ENCODE measurements at regions not wholly inside any gene's neighbourhood (a gene's known extent, or its start where the extent isn't known, plus 50 kb on each side); places are given as distances from the start of the nearest gene placed in this dataset.
"Not testable (repeated sequence)": the region's sequence is repeated elsewhere in the genome, so short reads cannot be mapped to it uniquely, and the experiment has no call there.

DNA sequence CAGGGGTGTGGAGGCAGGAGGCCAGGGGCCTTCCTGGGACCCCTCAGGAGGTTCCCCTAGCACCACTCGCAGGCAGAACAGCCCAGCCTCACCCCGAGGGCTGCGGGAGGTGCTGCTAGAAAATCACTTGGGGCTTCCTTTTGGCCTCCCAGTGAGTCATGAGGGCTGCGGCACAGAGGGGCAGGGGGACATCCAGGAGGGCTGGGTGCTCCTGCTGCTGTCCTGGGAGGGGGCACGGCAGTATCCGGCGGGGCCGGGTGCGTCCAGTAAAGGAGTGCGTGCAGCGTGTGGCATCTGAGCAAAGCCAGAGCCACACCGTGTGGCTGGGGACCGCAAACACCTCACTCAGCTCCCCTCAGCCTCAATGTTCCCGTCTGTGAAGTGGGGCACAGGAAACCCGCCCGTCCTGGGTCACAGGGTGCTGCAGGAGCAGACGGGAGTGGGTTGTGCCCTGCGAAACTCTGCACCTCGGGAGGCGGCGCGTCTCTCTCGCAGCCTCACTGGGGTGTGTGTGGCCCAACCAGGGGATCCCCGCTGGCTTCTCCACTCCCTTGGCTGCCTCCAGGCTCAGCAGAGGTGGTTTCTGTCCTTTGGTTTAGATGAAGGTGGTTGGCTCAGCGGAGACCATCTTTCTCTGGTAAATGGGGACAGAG is 117.3 kb upstream of the ZNF469 start:
- DNase-seq (peak; percentile 45), ATAC-seq (peak; percentile 30)

DNA sequence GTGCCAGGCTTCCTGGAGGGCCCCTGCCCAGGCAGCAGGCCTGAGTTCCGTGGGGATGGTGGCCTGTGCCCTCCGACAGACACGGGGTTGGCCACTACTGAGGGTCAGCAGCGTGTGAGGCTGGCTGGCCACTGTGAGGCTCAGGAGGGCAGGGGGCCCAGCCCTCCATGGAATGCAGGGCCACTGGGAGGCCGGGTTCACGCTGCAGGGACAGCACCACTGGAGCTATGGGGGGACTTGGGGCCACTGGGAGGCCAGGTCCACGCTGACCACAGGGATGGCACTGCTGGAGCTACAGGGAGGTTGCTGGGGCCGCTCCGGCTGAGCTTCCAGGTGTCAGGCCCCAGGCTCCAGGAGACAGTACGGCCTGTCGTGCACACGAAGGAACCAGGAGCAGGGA is 116.7 kb upstream of the ZNF469 start:
- not testable (repeated sequence) for ATAC-seq, DNase-seq

DNA sequence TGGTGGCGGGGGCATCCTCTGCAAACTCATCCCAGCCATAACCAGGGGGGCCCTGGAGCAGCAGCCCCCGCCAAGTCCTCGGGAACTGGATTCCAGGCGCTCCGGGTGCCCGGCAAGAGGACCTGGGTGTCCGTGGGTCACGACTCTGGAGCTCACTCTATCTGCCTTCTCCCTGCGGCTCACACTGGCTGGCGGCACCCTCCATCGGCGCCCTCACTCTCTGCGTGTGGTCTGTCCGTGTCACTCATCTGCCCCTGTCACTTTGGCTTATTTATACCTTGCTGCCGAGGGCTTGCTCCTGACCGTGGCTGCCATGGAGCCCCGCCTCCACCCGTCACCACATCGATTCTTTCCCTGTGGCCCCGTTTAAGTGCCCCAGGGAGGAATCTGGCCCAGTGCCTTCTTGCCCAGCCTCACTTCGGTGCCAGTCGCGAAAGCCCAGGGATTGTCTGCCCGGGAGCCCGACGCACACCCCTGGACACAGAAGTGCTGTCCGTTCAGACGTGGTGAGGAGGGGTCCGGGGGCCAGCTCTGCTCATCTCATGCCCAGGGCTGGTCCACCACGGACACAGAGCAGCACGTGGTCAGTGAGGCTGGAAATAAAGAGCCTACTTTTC is 115.7 kb upstream of the ZNF469 start:
- not testable (repeated sequence) for ATAC-seq, DNase-seq

DNA sequence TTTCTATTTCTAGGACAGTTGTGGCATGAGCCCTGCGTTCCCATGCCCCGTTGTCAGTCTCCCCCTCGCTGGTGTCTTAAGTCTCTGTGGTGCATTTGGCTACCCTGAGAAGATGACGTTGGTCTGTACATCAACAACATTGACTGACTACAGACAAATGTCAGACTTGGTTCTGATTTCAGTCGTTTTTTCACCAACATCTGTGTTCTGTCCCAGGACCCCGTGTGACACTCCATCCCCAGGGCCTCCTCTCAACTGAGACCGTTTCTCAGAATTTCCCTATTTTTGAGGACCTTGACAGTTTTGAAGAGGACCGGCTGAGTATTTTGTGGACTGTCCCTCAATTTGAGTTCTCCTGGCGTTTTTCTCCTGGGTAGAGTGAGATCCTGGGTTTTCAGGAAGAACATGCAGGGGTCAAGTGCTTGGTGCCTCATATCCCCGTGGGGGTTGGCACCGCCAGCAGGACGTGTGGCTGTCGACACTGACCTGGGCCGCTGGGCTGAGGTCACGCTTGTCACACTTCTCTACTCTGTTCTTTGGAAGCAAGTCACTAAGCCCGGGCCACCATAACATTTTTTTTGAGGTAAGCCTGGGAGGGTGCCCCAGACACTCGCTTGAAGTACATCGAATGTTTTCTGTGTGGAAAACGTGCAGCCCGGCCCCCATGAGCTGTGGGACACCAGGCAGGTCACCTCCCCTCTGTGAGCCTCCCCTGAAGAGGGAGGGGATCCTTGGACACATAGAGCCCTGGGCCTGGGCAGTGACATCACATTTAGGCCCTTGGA is 114.4 kb upstream of the ZNF469 start:
- ATAC-seq, DNase-seq: not testable (repeated sequence)

DNA sequence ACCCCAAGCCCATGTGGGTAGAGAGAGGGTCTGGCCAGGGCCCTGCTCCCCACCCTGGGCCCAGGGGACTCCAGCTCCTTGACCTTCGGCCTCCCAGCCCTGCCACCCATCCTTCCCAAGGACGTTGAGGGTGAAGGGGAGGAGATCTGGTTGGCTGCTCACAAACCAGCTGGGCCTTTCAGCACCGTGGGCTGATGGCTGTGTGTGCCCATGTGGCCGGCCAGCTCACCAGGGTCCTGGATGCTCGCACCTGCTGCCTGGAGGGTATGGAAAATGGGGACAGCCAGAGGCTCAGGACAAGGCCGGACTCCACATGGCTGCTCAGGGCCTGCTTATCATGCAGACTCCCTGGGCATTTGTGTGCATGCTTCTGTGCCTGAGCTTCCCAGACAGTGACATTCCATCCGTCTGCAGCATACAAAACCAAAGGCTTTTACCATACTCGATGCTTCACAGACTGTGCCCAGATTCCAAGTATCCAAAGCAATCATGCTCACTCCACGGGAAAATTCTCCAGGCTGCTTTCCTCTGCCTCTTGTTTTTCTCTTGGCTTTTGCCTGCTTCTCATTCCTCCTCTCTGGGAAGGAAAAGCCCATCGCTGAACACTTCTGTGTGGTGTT is 112.5 kb upstream of the ZNF469 start:
- not testable (repeated sequence) for DNase-seq, ATAC-seq

DNA sequence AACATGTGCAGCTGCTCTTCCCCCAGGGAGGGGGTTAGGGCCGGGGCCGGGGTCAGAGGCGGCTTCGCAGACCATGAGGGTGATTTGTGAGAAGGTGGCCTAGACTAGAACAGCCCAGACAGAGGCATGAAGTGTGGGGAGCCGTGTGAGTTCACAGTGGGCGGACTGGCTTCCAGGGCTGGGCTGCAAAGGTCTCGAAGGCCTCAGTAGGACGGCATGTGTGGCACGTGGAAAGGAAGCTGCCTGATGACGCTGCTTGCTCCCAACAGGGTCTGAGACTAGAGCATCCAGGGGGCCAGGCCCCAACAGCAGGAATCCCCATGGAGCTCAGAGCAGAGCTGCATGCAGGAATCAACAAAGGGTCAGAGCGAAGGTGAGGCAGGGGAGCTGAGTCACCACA is 111.5 kb upstream of the ZNF469 start:
- DNase-seq, ATAC-seq: not testable (repeated sequence)

DNA sequence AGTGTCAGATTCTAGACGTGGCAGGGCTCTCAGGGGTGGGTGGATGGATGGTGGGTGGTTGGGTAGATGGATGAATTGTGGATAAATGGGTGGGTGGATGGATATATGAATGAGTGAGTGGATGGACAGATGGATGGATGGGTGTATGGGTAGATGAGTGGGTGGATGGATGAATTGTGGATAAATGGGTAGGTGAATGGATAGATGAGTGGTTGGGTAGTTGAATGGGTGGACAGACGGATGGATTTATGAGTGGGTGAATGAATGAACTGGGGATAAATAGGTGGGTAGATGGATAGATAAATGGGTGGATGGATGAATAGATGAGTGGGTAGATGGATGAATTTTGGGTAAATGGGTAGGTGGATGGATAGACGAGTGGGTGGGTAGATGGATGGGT is 111.0 kb upstream of the ZNF469 start:
- DNase-seq, ATAC-seq: not testable (repeated sequence)

DNA sequence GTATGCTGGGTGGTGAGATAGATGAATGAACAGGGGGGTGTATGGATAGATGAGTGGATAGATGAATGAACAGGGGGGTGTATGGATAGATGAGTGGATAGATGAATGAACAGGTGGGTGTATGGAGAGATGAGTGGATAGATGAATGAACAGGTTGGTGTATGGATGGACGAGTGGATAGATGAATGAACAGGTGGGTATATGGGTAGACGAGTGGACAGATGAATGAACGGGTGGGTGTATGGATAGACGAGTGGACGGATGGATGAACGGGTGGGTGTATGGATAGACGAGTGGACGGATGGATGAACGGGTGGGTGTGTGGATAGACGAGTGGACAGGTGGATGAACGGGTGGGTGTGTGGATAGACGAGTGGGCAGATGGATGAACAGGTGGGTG is 110.3 kb upstream of the ZNF469 start:
- DNase-seq, ATAC-seq: not testable (repeated sequence)

DNA sequence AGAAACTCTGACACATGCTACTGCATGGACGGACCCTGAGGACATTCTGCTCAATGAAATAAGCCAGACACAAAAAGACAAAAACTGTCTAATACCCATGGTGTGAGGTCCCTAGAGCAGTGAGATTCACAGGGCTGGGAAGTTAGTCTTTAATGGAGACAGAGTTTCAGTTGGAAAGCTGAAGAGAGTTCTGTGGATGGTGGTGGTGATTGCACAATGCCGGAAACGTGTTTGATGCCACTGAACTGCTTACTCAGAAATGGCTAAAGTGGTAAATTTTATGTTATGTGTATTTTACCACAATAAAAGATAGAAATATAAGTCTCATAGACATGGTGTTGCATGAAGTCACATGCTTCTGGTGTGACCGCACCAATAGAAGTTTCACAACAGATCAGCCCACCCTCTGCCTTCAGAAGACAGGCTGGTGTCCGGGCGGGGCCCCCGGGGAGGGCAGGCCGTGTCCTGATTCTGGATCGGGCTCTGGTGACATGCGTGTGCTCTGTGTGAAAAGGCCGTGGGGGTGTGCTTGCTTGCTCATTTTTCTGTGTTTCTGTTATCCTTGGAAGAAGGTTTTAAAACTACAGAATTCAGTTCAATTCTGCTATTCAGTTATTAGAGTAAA is 108.5 kb upstream of the ZNF469 start:
- ATAC-seq, DNase-seq: not testable (repeated sequence)

DNA sequence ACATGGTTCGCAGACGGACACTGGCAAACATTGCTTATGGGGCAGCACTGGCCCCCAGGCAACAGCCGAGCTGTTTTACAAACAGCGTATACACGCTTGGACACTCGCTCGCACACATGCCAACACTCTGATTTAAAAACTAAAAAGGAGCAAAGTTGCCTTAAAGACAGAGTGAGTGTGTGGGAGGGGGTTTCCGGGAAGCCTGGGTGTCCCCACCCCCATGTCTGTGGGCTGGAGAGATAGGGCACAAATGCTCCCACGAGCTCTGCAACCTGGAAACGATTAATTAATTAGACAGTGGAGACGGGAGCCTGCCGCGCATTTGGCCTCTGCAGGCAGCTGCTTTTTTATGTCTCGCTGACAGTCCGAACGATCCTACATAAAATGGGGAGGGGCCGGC is 107.9 kb upstream of the ZNF469 start:
- ATAC-seq (no peak), DNase-seq (no peak)

DNA sequence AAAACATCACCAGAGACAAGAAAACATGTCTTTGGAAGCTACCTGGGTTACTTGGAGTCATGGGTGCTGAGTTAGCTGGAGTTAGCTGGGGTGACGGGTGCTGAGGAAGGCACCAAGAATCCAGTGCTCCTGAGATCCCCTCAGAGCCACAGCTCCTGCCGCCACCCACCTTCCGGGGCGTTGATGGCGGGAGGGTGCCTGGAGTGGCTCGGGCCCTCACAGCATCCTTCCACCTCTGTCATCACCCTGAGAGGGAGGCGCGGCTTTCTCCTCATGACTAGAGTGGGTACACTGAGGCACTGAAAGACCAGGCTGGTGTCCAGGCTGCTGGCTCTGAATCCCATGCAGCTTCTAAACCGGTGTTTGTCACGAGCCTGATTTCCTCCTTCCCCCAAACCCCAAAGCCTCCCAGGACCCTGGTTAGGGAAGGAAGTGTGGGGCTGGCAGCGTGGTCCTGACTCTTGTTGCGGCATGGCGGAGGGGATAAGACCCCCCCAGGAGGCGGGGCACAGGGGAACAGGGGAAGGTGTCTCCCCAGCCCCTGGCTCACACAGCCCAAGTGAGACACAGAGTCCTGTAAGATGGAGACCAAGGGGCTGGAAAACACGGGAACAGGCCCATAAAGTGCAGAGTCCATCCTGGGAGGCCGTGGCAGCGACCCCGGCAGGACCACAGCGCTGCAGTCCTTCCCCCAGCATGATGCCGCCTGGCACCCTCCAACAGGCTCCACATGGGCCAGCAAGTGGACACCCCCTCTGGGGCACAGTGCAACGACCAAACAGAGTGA is 107.2 kb upstream of the ZNF469 start:
- ATAC-seq, DNase-seq: not testable (repeated sequence)

DNA sequence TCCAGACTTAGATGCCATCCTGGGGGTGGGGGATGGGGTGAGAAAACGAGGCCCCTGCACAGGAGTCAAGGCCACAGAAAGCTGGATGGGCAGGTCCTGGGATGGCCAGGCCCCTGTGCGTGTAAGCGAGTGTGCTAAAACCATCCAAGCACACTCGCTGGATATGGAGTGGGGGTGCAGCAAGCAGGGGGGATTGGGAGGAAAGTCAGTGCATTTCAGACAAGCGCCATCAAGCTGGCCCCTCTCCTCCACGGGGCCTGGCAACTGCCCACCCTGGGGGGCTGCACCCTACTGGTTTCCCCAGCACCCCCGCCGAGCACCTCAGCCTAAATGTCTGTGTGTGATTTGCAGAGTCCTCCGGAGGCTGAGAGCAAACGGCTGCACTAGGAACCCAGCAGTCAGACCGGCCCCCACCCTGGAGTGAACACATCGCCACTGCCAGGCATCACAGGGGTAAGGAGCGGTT is 106.6 kb upstream of the ZNF469 start:
- ATAC-seq, DNase-seq: not testable (repeated sequence)

DNA sequence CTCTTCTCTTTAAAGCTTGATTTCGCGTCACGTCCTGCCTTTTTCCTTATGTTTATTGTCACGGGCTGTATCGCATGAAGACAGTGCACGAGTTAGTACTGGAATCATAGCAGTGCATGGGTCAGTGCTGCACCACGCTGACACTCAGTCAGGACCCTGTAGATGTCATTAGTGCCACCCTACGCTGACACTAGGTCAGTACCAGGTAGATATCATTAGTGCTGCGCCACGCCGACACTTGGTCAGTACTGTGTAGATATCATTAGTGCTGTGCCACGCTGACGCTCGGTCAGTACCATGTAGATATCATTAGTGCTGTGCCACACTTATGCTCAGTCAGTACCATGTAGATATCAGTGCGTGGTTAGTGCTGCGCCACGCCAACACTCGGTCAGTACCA is 106.2 kb upstream of the ZNF469 start:
- no peak for ATAC-seq
- no peak for DNase-seq

DNA sequence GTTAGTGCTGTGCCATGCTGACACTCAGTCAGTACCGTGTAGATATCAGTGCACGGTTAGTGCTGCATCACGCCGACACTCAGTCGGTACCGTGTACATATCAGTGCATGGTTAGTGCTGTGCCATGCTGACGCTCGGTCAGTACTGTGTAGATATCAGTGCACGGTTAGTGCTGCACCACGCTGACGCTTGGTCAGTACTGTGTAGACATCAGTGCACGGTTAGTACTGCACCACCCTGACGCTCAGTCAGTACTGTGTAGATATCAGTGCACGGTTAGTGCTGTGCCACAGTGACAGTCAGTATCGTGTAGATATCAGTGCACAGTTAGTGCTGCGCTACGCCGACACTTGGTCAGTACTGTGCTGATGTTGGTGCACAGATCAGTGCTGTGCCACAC is 102.8 kb upstream of the ZNF469 start:
- no peak for DNase-seq
- no peak for ATAC-seq

DNA sequence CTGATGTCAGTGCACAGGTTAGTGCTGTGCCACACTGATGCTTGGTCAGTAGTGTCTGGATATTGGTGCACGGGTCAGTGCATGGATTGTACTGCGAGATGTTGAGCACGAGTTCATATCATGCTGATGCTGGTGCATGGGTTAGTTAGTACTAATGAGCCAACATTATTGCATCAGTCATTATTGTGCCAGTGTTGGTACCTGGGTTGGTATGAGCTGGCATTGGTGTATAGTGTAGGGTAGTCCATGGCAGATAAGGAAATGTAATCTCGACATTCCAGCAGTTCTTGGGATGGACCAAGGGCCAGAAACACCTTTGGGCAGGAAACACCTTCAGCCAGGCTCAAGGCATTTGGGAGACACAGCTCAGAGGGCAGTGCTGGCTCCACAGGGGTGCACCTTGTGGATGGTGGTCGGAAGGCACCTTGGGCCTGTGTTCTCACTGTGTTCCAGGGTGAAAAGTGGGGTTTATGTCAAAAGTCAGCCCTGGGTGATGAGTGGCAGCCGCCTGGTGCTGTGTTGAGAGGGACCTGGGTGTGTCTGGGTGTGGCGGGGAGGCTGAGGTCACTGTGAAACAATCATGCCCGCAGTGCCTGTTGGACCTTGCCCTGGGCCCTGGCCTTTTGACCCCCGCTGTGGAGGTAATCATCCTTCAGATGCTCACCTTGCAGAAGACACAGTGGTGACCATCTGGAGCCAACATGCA is 100.7 kb upstream of the ZNF469 start:
- DNase-seq (no peak), ATAC-seq (no peak)

DNA sequence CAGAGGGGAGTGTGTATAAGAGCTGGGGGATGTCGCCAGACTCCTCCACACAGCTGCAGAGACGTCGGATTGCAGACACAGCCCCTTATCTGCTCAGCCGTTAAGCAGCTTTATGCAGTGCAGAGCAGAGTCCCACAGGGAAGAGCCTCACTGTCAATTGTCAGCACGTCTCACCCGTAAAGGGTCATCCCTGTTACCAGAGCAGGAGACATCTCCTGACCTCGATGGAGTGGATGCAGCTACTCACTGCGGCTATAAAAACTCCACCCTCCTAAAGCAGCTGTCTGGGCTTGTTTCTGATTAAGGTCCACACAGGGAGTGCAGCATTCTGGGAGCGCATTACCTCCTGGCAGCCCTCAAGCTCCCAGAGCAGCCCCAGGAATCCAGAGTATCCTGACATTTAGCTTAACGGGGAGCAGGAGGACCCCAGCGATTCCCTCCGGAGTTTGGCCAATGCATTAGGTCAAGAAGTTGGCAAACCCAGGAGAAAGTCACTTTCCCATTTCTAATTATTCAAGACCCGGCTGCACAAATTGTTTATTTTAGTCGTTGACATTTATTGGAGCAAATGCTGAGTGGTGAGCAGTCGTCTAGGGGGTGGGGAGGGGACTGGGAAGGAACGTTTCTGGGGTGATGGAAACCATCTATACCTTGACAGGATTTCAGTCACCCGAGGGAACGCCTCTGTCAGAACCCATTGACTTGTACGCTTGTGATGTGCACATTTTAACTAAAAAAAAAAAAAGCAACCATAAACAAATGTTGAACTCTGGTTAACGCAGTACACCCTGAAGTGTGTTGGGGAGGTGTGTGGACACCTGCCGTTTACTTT is 100.0 kb upstream of the ZNF469 start:
- DNase-seq (no peak), ATAC-seq (no peak)

DNA sequence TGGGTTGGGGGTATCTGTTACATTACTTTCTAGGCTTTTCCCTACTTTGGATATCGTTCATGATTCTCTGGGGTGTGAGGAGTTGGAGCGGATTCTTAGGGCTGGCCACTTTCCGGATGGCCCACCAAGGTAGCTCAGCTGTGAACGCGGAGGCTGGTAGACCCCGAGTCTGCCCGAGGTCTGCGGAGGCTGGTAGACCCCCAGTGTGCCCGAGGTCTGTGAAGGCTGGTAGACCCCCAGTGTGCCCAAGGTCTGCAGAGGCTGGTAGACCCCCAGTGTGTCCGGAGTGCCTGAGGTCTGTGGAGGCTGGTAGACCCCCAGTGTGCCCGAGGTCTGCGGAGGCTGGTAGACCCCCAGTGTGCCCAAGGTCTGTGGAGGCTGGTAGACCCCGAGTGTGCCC is 99.2 kb upstream of the ZNF469 start:
- ATAC-seq: no peak
- DNase-seq: no peak

DNA sequence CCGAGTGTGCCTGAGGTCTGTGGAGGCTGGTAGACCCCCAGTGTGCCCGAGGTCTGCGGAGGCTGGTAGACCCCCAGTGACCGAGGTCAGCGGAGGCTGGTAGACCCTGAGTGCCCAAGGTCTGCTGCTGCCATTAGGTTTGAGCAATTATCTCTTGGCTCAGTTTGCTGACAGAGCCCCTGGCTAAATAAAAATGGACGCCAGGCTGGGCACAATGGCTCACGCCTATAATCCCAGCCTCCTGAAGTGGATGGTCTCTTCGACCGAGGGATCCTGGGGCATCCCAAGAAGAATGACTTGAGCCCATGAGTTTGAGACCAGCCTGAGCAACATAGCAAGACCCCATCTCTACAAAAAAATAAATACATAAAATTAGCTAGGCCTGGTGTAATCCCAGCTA is 98.7 kb upstream of the ZNF469 start:
- no peak for DNase-seq
- no peak for ATAC-seq

DNA sequence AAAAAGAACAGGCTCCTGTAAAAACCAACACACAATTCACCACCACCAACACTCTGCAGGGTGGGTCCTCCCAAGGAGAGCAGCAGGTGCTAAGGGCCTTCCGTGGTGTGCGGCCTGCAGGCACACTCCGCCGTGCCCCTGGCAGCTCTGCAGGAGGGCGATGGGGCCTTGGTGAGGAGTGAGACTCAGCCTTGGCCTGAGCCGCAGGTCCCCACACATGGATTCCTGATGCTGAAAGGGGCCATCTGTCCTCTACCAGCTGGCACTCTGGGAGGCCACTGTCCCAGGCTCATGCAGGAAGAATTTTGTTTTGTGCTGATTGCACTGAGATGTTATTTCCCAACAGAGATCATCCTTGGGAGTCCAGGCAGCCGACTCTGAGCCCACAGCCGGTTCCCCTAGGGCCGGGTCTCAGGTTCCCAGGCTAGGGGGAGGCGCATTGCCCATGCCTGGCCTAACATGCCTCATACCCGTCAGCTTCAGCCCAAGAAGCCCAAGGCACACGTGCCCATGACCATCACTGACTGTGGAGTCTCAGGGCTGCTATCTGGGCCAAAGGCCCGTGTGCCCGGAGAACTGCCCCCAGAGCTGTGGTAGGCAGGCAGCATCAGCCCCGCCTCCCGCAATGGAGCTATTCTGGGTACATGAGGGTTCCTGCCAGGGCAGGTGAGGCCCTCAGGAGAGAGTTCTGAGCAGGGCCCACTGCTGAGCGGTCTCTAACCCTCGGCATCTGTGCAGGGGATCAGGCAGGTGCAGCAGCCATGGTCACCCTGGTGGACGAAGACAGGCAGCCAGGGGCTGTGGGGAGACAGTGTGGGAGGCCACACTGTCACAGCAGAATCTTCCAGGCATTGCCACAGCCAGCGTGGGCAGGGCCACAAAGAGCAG is 97.9 kb upstream of the ZNF469 start:
- DNase-seq (no peak), ATAC-seq (no peak)

Data from stimulated activated naive CD8-positive, alpha-beta T cell treated with anti-CD3 and anti-CD28 coated beads, Interleukin-15, Interleukin-2, amounts not matched to agents 100 U/mL and 50 U/mL, for 24 hours (primary cell).